GM23338 (cell line): ENCODE measurements at regions not wholly inside any gene's neighbourhood (a gene's known extent, or its start where the extent isn't known, plus 50 kb on each side); places are given as distances from the start of the nearest gene placed in this dataset.

Experiments
- ATAC-seq: fragments of 200-7000 bp; cut with Tn5 transposase; 3 replicates; pipeline ENCODE4 v1.9.1; 2020
- DNase-seq: peaks from one replicate; pipeline ENCODE4 v3.0.0-alpha.2; 2015; ENCODE audit warnings: low spot score
- H2AFZ ChIP-seq: fragments of 200-600 bp; sonication (generic); 2 replicates; pipeline ENCODE4 v1.8.0; 2016; ENCODE audit warnings: antibody characterized with exemption, mild to moderate bottlenecking, moderate library complexity
- H3F3A ChIP-seq: fragments of 200-600 bp; sonication (generic); replicated peaks from 2 replicates; pipeline ENCODE4 v1.8.0; 2017; ENCODE audit warnings: antibody characterized with exemption, mixed run types, low read depth
- H3K27ac ChIP-seq: fragments of 200-600 bp; sonication (generic); 2 replicates; pipeline ENCODE4 v1.6.1; 2016; ENCODE audit warnings: low read depth
- H3K27me3 ChIP-seq: fragments of 200-600 bp; sonication (generic); 2 replicates; pipeline ENCODE4 v1.8.0; 2016; ENCODE audit warnings: mild to moderate bottlenecking, mixed run types, moderate library complexity; ENCODE audit not compliant: insufficient read depth
- H3K36me3 ChIP-seq: fragments of 200-600 bp; sonication (generic); 2 replicates; pipeline ENCODE4 v1.8.0; 2016; ENCODE audit warnings: mild to moderate bottlenecking; ENCODE audit not compliant: insufficient read depth
- H3K4me1 ChIP-seq: fragments of 200-600 bp; sonication (generic); 2 replicates; pipeline ENCODE4 v1.8.0; 2016; ENCODE audit warnings: mild to moderate bottlenecking, moderate library complexity; ENCODE audit not compliant: insufficient read depth
- H3K4me2 ChIP-seq: fragments of 200-600 bp; sonication (generic); 2 replicates; pipeline ENCODE4 v1.7.1; 2017; ENCODE audit warnings: mixed run types
- H3K4me3 ChIP-seq: fragments of 200-600 bp; sonication (generic); 2 replicates; pipeline ENCODE4 v1.6.1; 2016; ENCODE audit warnings: mixed run types
- H3K79me2 ChIP-seq: fragments of 200-600 bp; sonication (generic); replicated peaks from 2 replicates; pipeline ENCODE4 v1.8.0; 2017; ENCODE audit warnings: mild to moderate bottlenecking; ENCODE audit not compliant: insufficient read depth
- H3K9me2 ChIP-seq: fragments of 200-600 bp; sonication (generic); 2 replicates; pipeline ENCODE4 v1.8.0; 2017; ENCODE audit not compliant: insufficient read depth
- H4K20me1 ChIP-seq: fragments of 200-600 bp; sonication (generic); replicated peaks from 2 replicates; pipeline ENCODE4 v1.8.0; 2017; ENCODE audit warnings: mild to moderate bottlenecking; ENCODE audit not compliant: insufficient read depth
- H3K27ac Mint-ChIP-seq: 2 replicates; pipeline ENCODE4 v1.8.0; 2020; ENCODE audit warnings: inconsistent platforms, mild to moderate bottlenecking, moderate library complexity, mixed read lengths
- H3K27me3 Mint-ChIP-seq: 3 replicates; pipeline ENCODE4 v1.8.0; 2022; ENCODE audit warnings: low read depth, mild to moderate bottlenecking, moderate library complexity, mixed read lengths, inconsistent platforms; ENCODE audit not compliant: insufficient read depth, poor library complexity
- H3K36me3 Mint-ChIP-seq: 3 replicates; pipeline ENCODE4 v1.8.0; 2021; ENCODE audit warnings: low read depth, mild to moderate bottlenecking, inconsistent platforms, moderate library complexity, mixed read lengths
- H3K4me1 Mint-ChIP-seq: 3 replicates; pipeline ENCODE4 v1.8.0; 2020; ENCODE audit warnings: mild to moderate bottlenecking, inconsistent platforms, mixed read lengths
- H3K4me3 Mint-ChIP-seq: 3 replicates; pipeline ENCODE4 v1.8.0; 2021; ENCODE audit warnings: moderate library complexity, mild to moderate bottlenecking, inconsistent platforms, mixed read lengths
- H3K9me3 Mint-ChIP-seq: 3 replicates; pipeline ENCODE4 v1.8.0; 2020; ENCODE audit warnings: moderate library complexity, mild to moderate bottlenecking, inconsistent platforms, mixed read lengths
- CREB1 ChIP-seq: fragments of 250-450 bp; sonication (Bioruptor Pico); IDR thresholded peaks from 2 replicates; pipeline ENCODE4 v1.5.0; 2020; ENCODE audit warnings: low read depth, mild to moderate bottlenecking, moderate library complexity
- CTCF ChIP-seq, 2 experiments: fragments of 200-600 bp in 1 of 2; sonication (generic) in 1 of 2; conservative IDR thresholded peaks; 2 replicates each; pipeline versions ENCODE4 v1.5.1 to v1.6.1; 2016 to 2017; ENCODE audit warnings: antibody characterized with exemption in 2 of 2, low read depth in 2 of 2, mild to moderate bottlenecking in 2 of 2, moderate library complexity in 1 of 2
- ETS1 ChIP-seq: IDR thresholded peaks from 2 replicates; pipeline ENCODE4 v1.6.1; 2016; ENCODE audit warnings: antibody characterized with exemption
- EZH2 ChIP-seq: fragments of 200-600 bp; sonication (generic); IDR thresholded peaks from one replicate; pipeline ENCODE4 v1.8.0; 2017; ENCODE audit warnings: antibody characterized with exemption, mild to moderate bottlenecking, low read depth; ENCODE audit not compliant: unreplicated experiment
- EZH2phosphoT487 ChIP-seq: fragments of 200-600 bp; sonication (generic); IDR thresholded peaks from one replicate; pipeline ENCODE4 v1.8.1; 2018; ENCODE audit warnings: antibody characterized with exemption; ENCODE audit not compliant: unreplicated experiment
- JUNB ChIP-seq: IDR thresholded peaks from one replicate; pipeline ENCODE4 v1.6.1; 2016; ENCODE audit warnings: antibody characterized with exemption; ENCODE audit not compliant: unreplicated experiment
- NANOG ChIP-seq: IDR thresholded peaks from 2 replicates; pipeline ENCODE4 v1.6.1; 2016; ENCODE audit warnings: antibody characterized with exemption, borderline replicate concordance
- POLR2AphosphoS5 ChIP-seq: IDR thresholded peaks from 2 replicates; pipeline ENCODE4 v1.6.1; 2016; ENCODE audit warnings: antibody characterized with exemption, low read depth
- REST ChIP-seq: IDR thresholded peaks from one replicate; pipeline ENCODE4 v1.6.1; 2018; ENCODE audit warnings: antibody characterized with exemption; ENCODE audit not compliant: unreplicated experiment
- STAT1 ChIP-seq: IDR thresholded peaks from one replicate; pipeline ENCODE4 v1.6.1; 2016; ENCODE audit warnings: antibody characterized with exemption; ENCODE audit not compliant: unreplicated experiment
- ZNF331 ChIP-seq: fragments of 250-450 bp; sonication (Bioruptor Pico); IDR thresholded peaks from 2 replicates; pipeline ENCODE4 v1.5.0; 2020; ENCODE audit warnings: low read depth, mild to moderate bottlenecking, moderate library complexity

- no peak for TF ChIP-seq ETS1
- TF ChIP-seq EZH2phosphoT487 = no peak
- no peak for TF ChIP-seq NANOG
- no peak for TF ChIP-seq CREB1 (CRISPR knock-in tag)
Observed at GRCh38 chr3:6418485-6418884, 442.4 kb upstream of the GRM7 start (continued).

GRCh38 chr3:6421666-6422445 lies 439.1 kb upstream of the GRM7 start:
- H3K9me2 ChIP-seq = no peaks in the 10 kb centered on the region
- no peaks in the 10 kb centered on the region for H3K79me2 ChIP-seq
- H3K4me1 ChIP-seq = no peaks in the 10 kb centered on the region
- no peaks in the 10 kb centered on the region for H4K20me1 ChIP-seq
- H2AFZ ChIP-seq = no peak overlapping the region
- no peak overlapping the region for H3K4me3 Mint-ChIP-seq
- ATAC-seq (no peak), DNase-seq (no peak)
- peaks cover 19% of the 10 kb centered on the region for H3K36me3 ChIP-seq
- H3K9me3 Mint-ChIP-seq = peaks cover 67% of the 10 kb centered on the region
- H3K36me3 Mint-ChIP-seq = peaks cover 30% of the 10 kb centered on the region
- H3K27ac ChIP-seq = no peak overlapping the region
- no peak for TF ChIP-seq EZH2phosphoT487
- no peak for TF ChIP-seq ETS1
- no peak for TF ChIP-seq STAT1
- no peaks in the 10 kb centered on the region for H3K27me3 ChIP-seq
- H3F3A ChIP-seq = no peaks in the 10 kb centered on the region
- H3K27me3 Mint-ChIP-seq = peaks cover 2% of the 10 kb centered on the region
- H3K27ac Mint-ChIP-seq = no peak overlapping the region
- peaks cover 5% of the 10 kb centered on the region; the same call in 2 of the 3 replicates for H3K4me1 Mint-ChIP-seq
- no peak overlapping the region for H3K4me3 ChIP-seq
- no peak overlapping the region for H3K4me2 ChIP-seq

GRCh38 chr3:6425289-6425820 lies 435.6 kb upstream of the GRM7 start:
- H3K27ac ChIP-seq = no peak overlapping the region
- no peaks in the 10 kb centered on the region for H3F3A ChIP-seq
- H3K79me2 ChIP-seq = no peaks in the 10 kb centered on the region
- H2AFZ ChIP-seq = no peak overlapping the region
- H3K9me2 ChIP-seq = no peaks in the 10 kb centered on the region
- H3K27me3 Mint-ChIP-seq = peaks cover 2% of the 10 kb centered on the region
- H3K4me3 Mint-ChIP-seq = no peak overlapping the region
- H3K27me3 ChIP-seq = no peaks in the 10 kb centered on the region
- peaks cover 77% of the 10 kb centered on the region for H3K9me3 Mint-ChIP-seq
- H3K36me3 ChIP-seq = peaks cover 10% of the 10 kb centered on the region; the same call in 1 of the 2 replicates
- H4K20me1 ChIP-seq = no peaks in the 10 kb centered on the region
- H3K4me3 ChIP-seq = no peak overlapping the region
- no peaks in the 10 kb centered on the region for H3K4me1 ChIP-seq
- ATAC-seq (no peak), DNase-seq (no peak)
- H3K36me3 Mint-ChIP-seq = peaks cover 32% of the 10 kb centered on the region
- peaks cover 5% of the 10 kb centered on the region; the same call in 2 of the 3 replicates for H3K4me1 Mint-ChIP-seq
- H3K4me2 ChIP-seq = no peak overlapping the region
- no peak overlapping the region for H3K27ac Mint-ChIP-seq
- TF ChIP-seq CTCF (conservative IDR thresholded peaks at IDR 0.05; ENCODE audit: low read depth in 2 of 2) (no peak), POLR2AphosphoS5 (no peak), REST (no peak), JUNB (no peak), NANOG (no peak), CREB1 (CRISPR knock-in tag) (no peak), STAT1 (no peak), EZH2 (no peak), EZH2phosphoT487 (no peak), ZNF331 (CRISPR knock-in tag) (no peak)
